Endodermal cell (in vitro differentiated cells): ENCODE measurements at regions not wholly inside any gene's neighbourhood (a gene's known extent, or its start where the extent isn't known, plus 50 kb on each side); places are given as distances from the start of the nearest gene placed in this dataset.
A peak's percentile ranks its signal among the peaks of the same experiment; 100 is the strongest.
"Not testable (repeated sequence)": the region's sequence is repeated elsewhere in the genome, so short reads cannot be mapped to it uniquely, and the experiment has no call there.

Source experiments
- DNase-seq: peaks from one replicate; pipeline ENCODE4 v3.0.0-alpha.2; 2017
- H3K27ac ChIP-seq: 2 replicates; pipeline ENCODE4 v1.5.1; 2013; ENCODE audit warnings: mild to moderate bottlenecking, low read depth, low read length, moderate library complexity
- H3K27me3 ChIP-seq: 2 replicates; pipeline ENCODE4 v1.6.1; 2013; ENCODE audit warnings: mild to moderate bottlenecking, low read length, moderate library complexity; ENCODE audit not compliant: insufficient read depth, control insufficient read depth, poor library complexity, severe bottlenecking
- H3K36me3 ChIP-seq: 2 replicates; pipeline ENCODE4 v1.7.0; 2013; ENCODE audit warnings: mild to moderate bottlenecking, low read length, moderate library complexity; ENCODE audit not compliant: control insufficient read depth, insufficient read depth
- H3K4me1 ChIP-seq: one replicate; pipeline ENCODE4 v1.7.0; 2013; ENCODE audit warnings: low read length; ENCODE audit not compliant: control insufficient read depth, insufficient read depth
- H3K4me3 ChIP-seq: 2 replicates; pipeline ENCODE4 v1.5.1; 2013; ENCODE audit warnings: mild to moderate bottlenecking, low read length, moderate library complexity
- H3K9ac ChIP-seq: 2 replicates; pipeline ENCODE4 v1.6.1; 2013; ENCODE audit warnings: mild to moderate bottlenecking, low read length, moderate library complexity; ENCODE audit not compliant: poor library complexity, severe bottlenecking; ENCODE audit errors: extremely low read depth
- H3K9me3 ChIP-seq: 2 replicates; pipeline ENCODE4 v1.6.1; 2013; ENCODE audit warnings: mild to moderate bottlenecking, low read length, moderate library complexity; ENCODE audit not compliant: control insufficient read depth
- H3K27ac Mint-ChIP-seq: 2 replicates; pipeline ENCODE4 v1.8.0; 2020; ENCODE audit warnings: mixed read lengths
- H3K27me3 Mint-ChIP-seq: 2 replicates; pipeline ENCODE4 v1.8.0; 2021; ENCODE audit warnings: mild to moderate bottlenecking, mixed read lengths; ENCODE audit not compliant: insufficient read depth
- H3K36me3 Mint-ChIP-seq: 2 replicates; pipeline ENCODE4 v1.8.0; 2020; ENCODE audit warnings: low read depth, mixed read lengths
- H3K4me1 Mint-ChIP-seq: 2 replicates; pipeline ENCODE4 v1.8.0; 2020; ENCODE audit warnings: mixed read lengths
- H3K4me3 Mint-ChIP-seq: 2 replicates; pipeline ENCODE4 v1.8.0; 2020; ENCODE audit warnings: mild to moderate bottlenecking, moderate library complexity, mixed read lengths
- H3K9me3 Mint-ChIP-seq: 2 replicates; pipeline ENCODE4 v1.8.0; 2020; ENCODE audit warnings: mild to moderate bottlenecking, mixed read lengths
- CTCF ChIP-seq: fragments of 200-600 bp; sonication (generic); conservative IDR thresholded peaks from 2 replicates; pipeline ENCODE4 v1.5.0; 2021; ENCODE audit warnings: antibody characterized with exemption, mild to moderate bottlenecking
- WGBS, 2 experiments: methylation state at CpG; one replicate each; pipeline versions ENCODE4 v1.1.5 to v1.1.7; 2013; ENCODE audit warnings: missing lambda C conversion rate in 2 of 2, mixed read lengths in 1 of 2; ENCODE audit not compliant: insufficient coverage in 1 of 2, insufficient read length in 1 of 2; 5-methylcytosine and 5-hydroxymethylcytosine counted together

DNA sequence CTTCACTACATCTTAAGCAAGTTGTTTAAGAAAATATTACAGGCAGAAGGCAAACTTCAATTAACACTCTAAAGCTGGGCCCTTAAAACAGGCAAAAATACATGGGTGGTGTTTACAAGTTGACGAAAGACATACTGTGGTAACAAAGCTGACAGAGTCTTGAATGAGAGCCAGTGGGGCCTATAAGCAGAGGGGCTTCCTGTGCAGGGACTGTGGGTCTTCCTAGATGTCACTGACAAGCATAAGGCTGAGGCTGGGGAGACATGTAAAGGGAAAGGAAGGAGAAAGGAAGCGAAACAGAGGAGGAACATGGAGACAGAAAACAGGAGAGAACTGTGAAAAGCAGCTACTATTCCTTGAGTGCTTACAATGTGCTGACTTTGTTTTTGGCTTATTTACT is 308.0 kb upstream of the RPS23 start:
- Mint-ChIP-seq H3K27ac (peak overlapping the region; percentile 91), H3K4me1 (peaks cover 12% of the 10 kb centered on the region), H3K27me3 (no peaks in the 10 kb centered on the region), H3K36me3 (peaks cover 19% of the 10 kb centered on the region), H3K9me3 (peaks cover 51% of the 10 kb centered on the region), H3K4me3 (peak overlapping the region; percentile 10)
- 64 to 88% methylated on average over 2 of the region's 2 CpGs for WGBS, 2 experiments
- H3K27ac ChIP-seq = peak overlapping the region; percentile 36
- peaks cover 25% of the 10 kb centered on the region for H3K9me3 ChIP-seq
- no peaks in the 10 kb centered on the region for H3K27me3 ChIP-seq
- no peak overlapping the region for H3K4me3 ChIP-seq
- H3K4me1 ChIP-seq = no peaks in the 10 kb centered on the region
- no peak for DNase-seq
- no peak overlapping the region for H3K9ac ChIP-seq
- no peaks in the 10 kb centered on the region for H3K36me3 ChIP-seq
- TF ChIP-seq CTCF = no peak

- no peak overlapping the region for H3K4me3 ChIP-seq
- H3K9ac ChIP-seq = no peak overlapping the region
- H3K27me3 ChIP-seq = no peaks in the 10 kb centered on the region
- Mint-ChIP-seq H3K4me3 (no peak overlapping the region), H3K27ac (no peak overlapping the region), H3K4me1 (peaks cover 12% of the 10 kb centered on the region), H3K27me3 (no peaks in the 10 kb centered on the region), H3K36me3 (peaks cover 17% of the 10 kb centered on the region), H3K9me3 (peaks cover 47% of the 10 kb centered on the region)
- no peak for DNase-seq
- WGBS, 2 experiments = 81% methylated on average over 2 to 4 of the region's 4 CpGs
- no peak overlapping the region for H3K27ac ChIP-seq
- H3K4me1 ChIP-seq = no peaks in the 10 kb centered on the region
- H3K9me3 ChIP-seq = peaks cover 22% of the 10 kb centered on the region
- TF ChIP-seq CTCF = no peak
- H3K36me3 ChIP-seq = no peaks in the 10 kb centered on the region
Measured at GRCh38 chr5:82584631-82585030, 306.5 kb upstream of the RPS23 start.

DNA sequence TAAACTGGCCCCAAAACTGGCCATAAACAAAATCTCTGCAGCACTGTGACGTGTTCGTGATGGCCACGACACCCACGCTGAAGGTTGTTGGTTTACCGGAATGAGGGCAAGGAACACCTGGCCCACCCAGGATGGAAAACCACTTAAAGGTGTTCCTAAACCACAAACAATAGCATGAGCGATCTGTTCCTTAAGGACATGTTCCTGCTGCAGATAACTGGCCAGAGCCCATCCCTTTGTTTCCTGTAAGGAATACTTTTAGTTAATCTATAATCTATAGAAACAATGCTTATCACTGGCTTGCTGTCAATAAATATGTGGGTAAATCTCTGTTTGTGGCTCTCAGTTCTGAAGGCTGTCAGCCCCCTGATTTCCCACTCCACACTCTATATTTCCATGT is 305.2 kb upstream of the RPS23 start:
- not testable (repeated sequence) for H3K4me3 Mint-ChIP-seq, H3K27me3 ChIP-seq, H3K27me3 Mint-ChIP-seq, H3K4me1 ChIP-seq, H3K9ac ChIP-seq, H3K4me3 ChIP-seq, DNase-seq, H3K36me3 ChIP-seq, H3K27ac ChIP-seq, H3K27ac Mint-ChIP-seq
- 91 to 100% methylated on average over 5 to 6 of the region's 6 CpGs for WGBS, 2 experiments
- peaks cover 12% of the 10 kb centered on the region for H3K4me1 Mint-ChIP-seq
- H3K36me3 Mint-ChIP-seq = peaks cover 17% of the 10 kb centered on the region
- H3K9me3 Mint-ChIP-seq = peaks cover 36% of the 10 kb centered on the region
- H3K9me3 ChIP-seq = peaks cover 22% of the 10 kb centered on the region

DNA sequence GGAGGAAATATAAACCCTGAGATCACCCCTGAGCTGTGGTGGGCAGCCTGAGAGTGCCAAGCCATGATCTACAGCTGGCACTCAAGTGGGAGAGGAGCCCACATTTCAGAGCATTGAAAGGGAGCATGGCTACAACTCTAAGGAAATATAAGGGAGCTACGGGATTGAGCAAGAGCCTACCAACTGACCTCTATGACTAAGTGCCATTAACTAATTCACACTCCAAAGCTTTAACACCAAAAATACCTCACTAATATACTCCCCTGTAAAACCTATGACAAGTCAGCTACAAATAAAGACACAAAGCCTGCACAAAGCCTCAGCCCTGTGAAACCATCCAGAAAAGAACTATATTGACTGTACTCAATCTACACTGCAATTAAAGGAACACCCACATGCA is 286.8 kb upstream of the RPS23 start:
- no peaks in the 10 kb centered on the region for H3K27me3 ChIP-seq
- Mint-ChIP-seq H3K27ac (no peak overlapping the region), H3K4me1 (no peaks in the 10 kb centered on the region)

More for the DNA sequence above, 286.8 kb upstream of the RPS23 start:
- H3K9ac ChIP-seq = no peak overlapping the region
- H3K4me3 ChIP-seq = no peak overlapping the region
- Mint-ChIP-seq H3K4me3 (no peak overlapping the region), H3K9me3 (no peaks in the 10 kb centered on the region), H3K27me3 (no peaks in the 10 kb centered on the region), H3K36me3 (no peaks in the 10 kb centered on the region)
- no peak overlapping the region for H3K27ac ChIP-seq
- no peaks in the 10 kb centered on the region for H3K9me3 ChIP-seq
- no peaks in the 10 kb centered on the region for H3K4me1 ChIP-seq
- WGBS, 2 experiments = 89% methylated on average over 1 of the region's 1 CpG; no CpG with 5 or more reads in 1 of the 2 experiments
- DNase-seq = no peak
- no peaks in the 10 kb centered on the region for H3K36me3 ChIP-seq
- TF ChIP-seq CTCF = no peak
